ENCODE measurements at regions not wholly inside any gene's neighbourhood (a gene's known extent, or its start where the extent isn't known, plus 50 kb on each side); places are given as distances from the start of the nearest gene placed in this dataset.

DNA sequence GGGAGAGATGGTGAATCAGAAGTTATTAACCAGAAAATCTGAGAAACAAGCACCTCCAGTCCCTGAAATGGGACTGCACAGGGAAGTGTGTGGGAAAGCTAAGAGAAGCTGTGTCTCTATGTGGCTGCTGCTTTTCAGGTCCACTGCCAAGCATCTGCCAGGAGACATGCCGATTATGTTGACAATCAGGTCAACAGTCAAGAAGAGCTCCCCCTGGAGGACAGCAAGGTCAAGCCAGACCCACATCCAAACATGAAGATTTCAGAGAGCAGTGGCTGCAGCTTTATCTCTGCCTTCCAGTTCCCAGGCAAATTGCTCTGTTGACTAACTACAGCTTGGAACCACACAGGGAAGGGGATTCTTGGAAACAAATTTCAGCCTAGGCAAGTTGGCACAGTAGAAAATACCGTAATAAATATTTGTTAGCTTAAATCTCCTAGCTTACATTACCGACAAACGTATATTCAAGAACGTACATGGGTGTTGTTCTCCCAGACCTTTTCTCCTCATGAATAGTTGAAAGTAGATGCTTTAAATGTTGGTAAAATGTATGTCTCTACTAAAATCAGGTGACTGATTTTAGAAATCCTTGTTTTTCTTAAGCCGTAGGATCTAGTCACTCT, 394.5 kb upstream of the RARB start:
- no peak for DNase-seq (ENCODE audit: low spot score)
- Mint-ChIP-seq H3K9me3 (no peaks in the 10 kb centered on the region), H3K4me3 (no peak overlapping the region), H3K27me3 (ENCODE audit: insufficient read depth) (no peaks in the 10 kb centered on the region), H3K27ac (no peak overlapping the region), H3K36me3 (ENCODE audit: low read depth) (no peaks in the 10 kb centered on the region), H3K4me1 (ENCODE audit: low read depth) (no peaks in the 10 kb centered on the region)
- intact Hi-C loops (cut with micrococcal nuclease), result loop anchor here (1.0 to 10.0 kb wide), 2 partner anchors 353 to 1039 kb away; no protein-coding TSS in a partner anchor

DNA sequence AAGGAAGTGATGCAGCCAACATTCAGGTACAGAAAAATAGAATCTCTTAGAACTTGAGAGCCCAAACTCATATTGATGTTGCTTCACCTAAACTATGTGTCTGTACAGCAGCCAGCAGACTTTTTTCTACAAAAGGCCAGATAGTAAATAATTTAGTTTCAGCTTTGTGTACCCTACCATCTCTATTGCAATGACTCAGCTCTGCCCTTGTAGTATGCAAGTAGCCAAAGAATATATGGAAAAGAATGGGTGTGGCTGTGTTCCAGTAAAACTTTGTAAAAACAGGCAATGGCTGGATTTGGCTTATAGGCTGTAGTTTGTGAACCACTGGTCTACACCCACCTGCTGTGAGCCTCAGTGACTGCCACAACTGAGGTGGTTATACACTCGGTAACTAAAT, 392.5 kb upstream of the RARB start:
- H3K27ac Mint-ChIP-seq, result no peak overlapping the region
- DNase-seq (ENCODE audit: low spot score), result no peak
- no peak overlapping the region for H3K4me3 Mint-ChIP-seq
- no peaks in the 10 kb centered on the region for H3K4me1 Mint-ChIP-seq (ENCODE audit: low read depth)
- no peaks in the 10 kb centered on the region for H3K9me3 Mint-ChIP-seq
- H3K36me3 Mint-ChIP-seq (ENCODE audit: low read depth), result no peaks in the 10 kb centered on the region
- H3K27me3 Mint-ChIP-seq (ENCODE audit: insufficient read depth), result no peaks in the 10 kb centered on the region
- intact Hi-C loops (cut with micrococcal nuclease), result loop anchor here (10.0 kb wide), 1 partner anchor 1041 kb away; no protein-coding TSS in a partner anchor

DNA sequence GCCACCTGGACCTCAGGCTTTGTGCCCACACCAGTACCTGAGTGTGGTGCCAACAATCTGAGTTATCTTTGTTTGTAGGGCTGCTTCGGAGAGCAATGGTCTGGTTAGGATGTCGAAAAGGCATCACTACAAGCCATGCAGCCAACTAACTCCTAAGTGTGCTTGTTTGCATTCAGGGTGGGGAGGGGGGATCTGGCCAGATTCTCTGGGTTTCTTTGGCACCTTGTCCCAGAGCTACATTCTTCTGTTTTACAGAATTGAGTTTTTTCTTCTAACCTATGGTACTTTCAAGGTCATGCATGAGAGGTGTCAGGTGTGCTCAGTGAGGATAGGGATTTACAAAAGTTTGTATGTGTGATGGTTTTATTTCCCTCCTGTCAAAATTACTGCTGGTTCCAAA, 391.4 kb upstream of the RARB start:
- no peaks in the 10 kb centered on the region for H3K9me3 Mint-ChIP-seq
- no peaks in the 10 kb centered on the region for H3K4me1 Mint-ChIP-seq (ENCODE audit: low read depth)
- intact Hi-C loops (cut with micrococcal nuclease), result loop anchor here (10.0 kb wide), 1 partner anchor 1042 kb away; no protein-coding TSS in a partner anchor
- H3K27me3 Mint-ChIP-seq (ENCODE audit: insufficient read depth), result no peaks in the 10 kb centered on the region
- H3K4me3 Mint-ChIP-seq, result no peak overlapping the region
- H3K27ac Mint-ChIP-seq, result no peak overlapping the region
- no peak for DNase-seq (ENCODE audit: low spot score)
- no peaks in the 10 kb centered on the region for H3K36me3 Mint-ChIP-seq (ENCODE audit: low read depth)

DNA sequence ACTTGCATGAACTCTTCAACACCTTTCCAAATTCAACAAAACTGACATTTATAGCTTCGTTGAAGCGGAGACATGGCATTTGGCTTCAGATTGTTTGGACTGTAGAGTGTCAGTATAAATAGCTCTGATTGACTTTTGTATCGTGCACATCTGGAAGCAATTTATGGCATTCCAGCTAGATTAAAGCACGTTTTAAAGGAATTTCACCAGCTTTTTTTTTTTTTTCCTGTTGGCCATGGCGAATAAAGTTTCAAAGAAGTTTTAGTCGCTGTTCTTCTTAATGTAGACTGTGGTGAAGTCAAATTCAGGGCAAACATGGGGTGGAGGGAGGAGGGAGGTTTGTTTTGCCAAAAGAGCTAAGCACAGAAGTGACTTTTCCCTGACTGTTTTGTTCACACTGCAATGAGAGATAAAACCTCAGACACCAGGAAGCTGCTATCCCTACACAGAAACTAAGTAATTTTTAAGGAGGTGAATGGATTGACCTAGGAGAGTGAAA, 391.0 kb upstream of the RARB start:
- H3K27me3 Mint-ChIP-seq (ENCODE audit: insufficient read depth), result no peaks in the 10 kb centered on the region
- no peaks in the 10 kb centered on the region for H3K9me3 Mint-ChIP-seq
- no peak overlapping the region for H3K4me3 Mint-ChIP-seq
- H3K36me3 Mint-ChIP-seq (ENCODE audit: low read depth), result no peaks in the 10 kb centered on the region
- DNase-seq (ENCODE audit: low spot score), result no peak
- no peak overlapping the region for H3K27ac Mint-ChIP-seq
- intact Hi-C loops (cut with micrococcal nuclease), result loop anchor here (10.0 kb wide), 1 partner anchor 1042 kb away; no protein-coding TSS in a partner anchor
- no peaks in the 10 kb centered on the region for H3K4me1 Mint-ChIP-seq (ENCODE audit: low read depth)

DNA sequence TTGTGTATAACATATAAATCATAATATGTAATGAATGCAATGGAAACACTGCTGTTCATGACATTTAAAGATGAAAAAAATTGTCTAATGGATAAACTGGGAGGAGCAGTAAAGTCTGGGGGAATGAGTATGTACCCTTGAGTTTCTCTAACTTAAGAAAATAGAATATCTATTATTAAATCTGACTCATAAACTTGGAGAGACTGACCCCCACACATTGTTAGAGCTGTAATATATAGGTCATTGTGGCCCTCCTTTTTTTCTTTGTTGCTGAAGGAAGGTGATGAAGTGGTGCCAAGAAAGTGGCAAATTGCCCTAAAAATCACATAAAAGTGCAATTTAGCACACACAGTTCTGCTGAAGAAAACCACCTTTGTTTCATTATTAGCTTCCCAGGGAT, 389.8 kb upstream of the RARB start:
- H3K9me3 Mint-ChIP-seq, result no peaks in the 10 kb centered on the region
- no peaks in the 10 kb centered on the region for H3K27me3 Mint-ChIP-seq (ENCODE audit: insufficient read depth)
- H3K27ac Mint-ChIP-seq, result no peak overlapping the region
- no peak for DNase-seq (ENCODE audit: low spot score)
- no peak overlapping the region for H3K4me3 Mint-ChIP-seq
- H3K36me3 Mint-ChIP-seq (ENCODE audit: low read depth), result no peaks in the 10 kb centered on the region
- intact Hi-C loops (cut with micrococcal nuclease), result loop anchor here (10.0 kb wide), 1 partner anchor 1043 kb away; no protein-coding TSS in a partner anchor
- no peaks in the 10 kb centered on the region for H3K4me1 Mint-ChIP-seq (ENCODE audit: low read depth)

DNA sequence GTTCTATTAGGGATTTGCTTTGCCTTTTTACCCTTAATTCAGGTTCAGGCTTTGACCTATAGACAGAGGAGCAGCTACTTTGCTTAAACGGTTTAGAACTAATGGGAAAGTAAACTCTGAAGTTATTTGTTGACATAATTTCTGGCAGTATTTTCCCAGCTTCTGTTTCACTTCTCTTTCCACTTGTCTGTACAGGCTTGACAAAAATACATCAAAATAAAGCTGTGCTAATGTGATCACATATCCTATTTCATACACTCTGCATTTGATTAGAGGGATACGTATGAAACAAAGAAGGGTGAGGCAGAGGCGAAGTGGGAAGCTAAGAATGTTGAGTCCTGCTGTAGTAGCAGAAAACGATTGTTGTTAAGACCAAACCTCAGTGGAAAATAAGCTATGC, 389.1 kb upstream of the RARB start:
- intact Hi-C loops (cut with micrococcal nuclease), result loop anchor here (10.0 kb wide), 1 partner anchor 1044 kb away; no protein-coding TSS in a partner anchor

DNA sequence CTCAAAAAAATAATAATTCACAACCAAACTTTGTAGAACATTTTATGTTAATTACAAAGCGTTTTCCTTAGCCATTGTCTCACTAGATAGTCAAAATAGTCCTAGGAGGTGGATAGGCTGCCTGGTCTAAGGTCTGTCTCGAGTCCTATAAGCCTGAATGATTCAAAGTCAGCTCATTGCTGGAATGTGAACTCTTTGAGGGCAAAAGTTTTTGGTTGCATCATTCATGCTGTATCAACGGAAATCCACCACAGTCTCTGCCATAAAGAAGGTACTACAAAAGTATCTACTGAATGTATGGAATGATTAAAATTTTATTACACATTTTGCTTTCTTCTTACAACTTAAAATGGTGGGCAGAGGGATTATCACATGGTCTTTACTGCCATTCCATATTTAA, 387.3 kb upstream of the RARB start:
- Mint-ChIP-seq H3K4me1 (ENCODE audit: low read depth) (no peaks in the 10 kb centered on the region), H3K4me3 (no peak overlapping the region), H3K9me3 (no peaks in the 10 kb centered on the region), H3K36me3 (ENCODE audit: low read depth) (no peaks in the 10 kb centered on the region), H3K27ac (no peak overlapping the region), H3K27me3 (ENCODE audit: insufficient read depth) (no peaks in the 10 kb centered on the region)
- no peak for DNase-seq (ENCODE audit: low spot score)
- intact Hi-C loops (cut with micrococcal nuclease), result no loop called here

More for the DNA sequence above, 389.1 kb upstream of the RARB start:
- H3K27ac Mint-ChIP-seq, result no peak overlapping the region
- no peaks in the 10 kb centered on the region for H3K9me3 Mint-ChIP-seq
- no peaks in the 10 kb centered on the region for H3K27me3 Mint-ChIP-seq (ENCODE audit: insufficient read depth)
- H3K4me1 Mint-ChIP-seq (ENCODE audit: low read depth), result no peaks in the 10 kb centered on the region
- DNase-seq (ENCODE audit: low spot score), result no peak
- no peaks in the 10 kb centered on the region for H3K36me3 Mint-ChIP-seq (ENCODE audit: low read depth)
- H3K4me3 Mint-ChIP-seq, result no peak overlapping the region

DNA sequence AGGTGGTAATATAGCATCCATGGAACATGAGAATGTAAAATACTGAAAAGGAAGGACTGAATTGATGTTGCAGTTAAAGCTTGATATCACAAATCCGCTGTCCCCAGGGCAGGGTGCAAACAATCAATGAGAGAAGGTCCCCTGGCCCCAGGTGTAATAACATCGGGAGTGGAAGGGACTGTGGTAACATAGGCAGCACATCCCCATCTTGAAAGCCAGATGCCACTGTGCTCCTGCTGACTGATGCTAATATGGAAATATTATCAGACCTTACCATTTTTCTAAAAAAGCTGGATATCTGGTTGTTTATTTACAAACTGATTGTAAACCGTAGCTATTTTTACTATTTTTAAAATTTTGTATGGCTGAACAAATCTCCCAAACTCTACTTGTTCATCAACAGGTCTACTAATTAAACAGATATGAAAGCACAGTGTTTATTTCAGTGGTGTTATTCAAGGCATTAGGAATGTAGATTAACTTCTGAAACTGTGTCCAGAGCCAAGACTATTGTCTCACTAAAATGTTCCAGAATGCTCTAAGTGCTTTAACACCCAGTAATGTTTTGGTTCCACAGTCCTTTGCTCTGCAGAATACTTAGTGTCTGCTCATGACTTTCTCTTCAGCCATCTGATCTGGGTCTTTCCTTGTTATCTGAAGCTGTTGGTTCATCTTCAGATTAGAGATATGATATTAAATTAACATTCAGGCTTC, 386.0 kb upstream of the RARB start:
- DNase-seq (ENCODE audit: low spot score), result no peak
- Mint-ChIP-seq H3K9me3 (no peaks in the 10 kb centered on the region), H3K36me3 (ENCODE audit: low read depth) (no peaks in the 10 kb centered on the region), H3K4me3 (no peak overlapping the region), H3K4me1 (ENCODE audit: low read depth) (no peaks in the 10 kb centered on the region), H3K27ac (no peak overlapping the region), H3K27me3 (ENCODE audit: insufficient read depth) (no peaks in the 10 kb centered on the region)
- intact Hi-C loops (cut with micrococcal nuclease), result no loop called here

DNA sequence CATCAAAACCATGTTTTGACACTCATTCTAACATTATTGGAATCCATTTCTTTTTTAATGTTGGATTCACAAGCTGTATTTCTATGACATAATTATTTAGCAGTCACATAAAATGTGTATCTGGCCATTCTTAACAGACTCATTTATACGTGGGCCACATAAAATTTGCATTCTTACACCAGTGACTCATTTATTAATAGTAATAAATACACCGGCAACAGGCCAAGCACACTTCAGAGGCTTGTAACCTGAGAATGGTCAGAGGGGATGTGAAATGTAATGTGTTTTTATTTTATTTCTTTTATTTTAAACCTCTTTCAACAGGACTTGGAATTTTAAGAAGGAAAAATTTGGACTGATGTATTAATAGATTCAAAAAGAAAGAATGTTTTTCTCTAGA, 384.9 kb upstream of the RARB start:
- H3K27ac Mint-ChIP-seq, result no peak overlapping the region
- no peak for DNase-seq (ENCODE audit: low spot score)
- no peaks in the 10 kb centered on the region for H3K27me3 Mint-ChIP-seq (ENCODE audit: insufficient read depth)
- H3K4me1 Mint-ChIP-seq (ENCODE audit: low read depth), result no peaks in the 10 kb centered on the region
- H3K36me3 Mint-ChIP-seq (ENCODE audit: low read depth), result no peaks in the 10 kb centered on the region
- intact Hi-C loops (cut with micrococcal nuclease), result no loop called here
- H3K4me3 Mint-ChIP-seq, result no peak overlapping the region
- H3K9me3 Mint-ChIP-seq, result no peaks in the 10 kb centered on the region

DNA sequence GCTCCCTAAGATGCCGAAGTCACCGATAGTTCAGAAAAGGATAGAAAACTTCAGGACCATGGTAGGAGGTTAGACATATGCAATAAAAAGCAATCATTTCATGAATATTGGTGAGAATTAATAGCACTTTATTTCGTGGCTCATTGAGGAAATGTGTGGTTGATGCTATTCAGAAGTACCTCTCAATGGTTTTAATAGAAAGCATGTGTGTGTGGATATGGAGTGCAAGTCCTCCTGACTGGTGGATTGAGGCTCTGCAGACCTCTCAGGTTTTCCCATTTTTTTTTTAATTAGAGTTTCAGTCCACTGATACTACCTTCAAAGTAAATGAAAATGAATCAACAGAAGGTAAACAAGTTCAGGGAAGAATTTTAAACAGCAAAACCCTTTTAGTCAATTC, 384.3 kb upstream of the RARB start:
- intact Hi-C loops (cut with micrococcal nuclease), result no loop called here
- H3K4me3 Mint-ChIP-seq, result no peak overlapping the region
- no peaks in the 10 kb centered on the region for H3K36me3 Mint-ChIP-seq (ENCODE audit: low read depth)
- no peaks in the 10 kb centered on the region for H3K9me3 Mint-ChIP-seq
- no peak overlapping the region for H3K27ac Mint-ChIP-seq
- no peaks in the 10 kb centered on the region for H3K27me3 Mint-ChIP-seq (ENCODE audit: insufficient read depth)
- DNase-seq (ENCODE audit: low spot score), result no peak
- H3K4me1 Mint-ChIP-seq (ENCODE audit: low read depth), result no peaks in the 10 kb centered on the region

DNA sequence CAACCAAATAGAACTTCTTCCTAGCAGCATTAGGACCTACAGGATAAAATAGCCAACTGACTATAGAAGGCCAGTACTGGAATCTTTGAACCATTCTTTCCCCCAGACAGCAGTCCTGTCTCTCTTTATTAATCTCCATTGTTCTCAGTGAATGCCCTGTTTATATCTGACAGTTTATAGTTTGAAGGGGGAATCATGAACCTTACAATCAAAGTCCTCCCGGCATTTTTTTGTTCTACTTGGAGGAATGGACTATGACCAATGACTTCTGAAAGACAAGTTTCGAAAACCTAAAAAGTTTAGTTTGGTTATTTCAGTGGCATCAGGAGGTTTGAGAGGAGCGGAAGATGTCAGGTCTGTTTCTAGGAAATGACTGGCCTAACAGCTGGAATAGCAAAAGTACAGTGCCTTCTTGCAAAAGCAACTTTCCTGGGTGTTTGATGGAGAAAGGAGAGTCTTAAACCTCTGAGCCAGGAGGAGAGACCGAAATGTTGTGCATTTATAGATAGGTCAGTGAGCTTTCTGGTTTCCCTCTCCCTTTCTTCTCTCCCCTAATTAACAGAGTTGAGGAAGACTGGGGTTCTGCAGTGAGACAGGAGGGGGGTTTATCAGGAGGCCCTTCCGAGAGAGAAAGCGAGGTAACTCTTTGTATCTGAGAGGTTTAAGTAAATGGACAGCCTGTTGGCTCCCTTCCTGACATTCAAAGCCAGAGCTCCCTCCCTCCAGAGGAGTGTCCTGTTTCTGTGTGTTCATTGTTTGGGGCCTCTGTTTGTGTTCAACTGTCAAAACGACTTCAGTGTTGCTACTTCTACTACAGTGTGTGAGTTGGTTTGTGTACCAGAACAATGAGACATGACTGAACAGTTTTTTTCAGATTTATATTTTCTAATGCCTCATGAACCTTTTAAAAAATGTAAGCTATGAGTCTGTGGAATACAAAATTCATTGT, 383.0 kb upstream of the RARB start:
- intact Hi-C loops (cut with micrococcal nuclease), result no loop called here
- peaks cover 7% of the 10 kb centered on the region for H3K9me3 Mint-ChIP-seq
- no peaks in the 10 kb centered on the region for H3K27me3 Mint-ChIP-seq (ENCODE audit: insufficient read depth)
- H3K4me1 Mint-ChIP-seq (ENCODE audit: low read depth), result no peaks in the 10 kb centered on the region
- H3K36me3 Mint-ChIP-seq (ENCODE audit: low read depth), result no peaks in the 10 kb centered on the region
- DNase-seq (ENCODE audit: low spot score), result no peak
- no peak overlapping the region for H3K27ac Mint-ChIP-seq
- H3K4me3 Mint-ChIP-seq, result no peak overlapping the region

DNA sequence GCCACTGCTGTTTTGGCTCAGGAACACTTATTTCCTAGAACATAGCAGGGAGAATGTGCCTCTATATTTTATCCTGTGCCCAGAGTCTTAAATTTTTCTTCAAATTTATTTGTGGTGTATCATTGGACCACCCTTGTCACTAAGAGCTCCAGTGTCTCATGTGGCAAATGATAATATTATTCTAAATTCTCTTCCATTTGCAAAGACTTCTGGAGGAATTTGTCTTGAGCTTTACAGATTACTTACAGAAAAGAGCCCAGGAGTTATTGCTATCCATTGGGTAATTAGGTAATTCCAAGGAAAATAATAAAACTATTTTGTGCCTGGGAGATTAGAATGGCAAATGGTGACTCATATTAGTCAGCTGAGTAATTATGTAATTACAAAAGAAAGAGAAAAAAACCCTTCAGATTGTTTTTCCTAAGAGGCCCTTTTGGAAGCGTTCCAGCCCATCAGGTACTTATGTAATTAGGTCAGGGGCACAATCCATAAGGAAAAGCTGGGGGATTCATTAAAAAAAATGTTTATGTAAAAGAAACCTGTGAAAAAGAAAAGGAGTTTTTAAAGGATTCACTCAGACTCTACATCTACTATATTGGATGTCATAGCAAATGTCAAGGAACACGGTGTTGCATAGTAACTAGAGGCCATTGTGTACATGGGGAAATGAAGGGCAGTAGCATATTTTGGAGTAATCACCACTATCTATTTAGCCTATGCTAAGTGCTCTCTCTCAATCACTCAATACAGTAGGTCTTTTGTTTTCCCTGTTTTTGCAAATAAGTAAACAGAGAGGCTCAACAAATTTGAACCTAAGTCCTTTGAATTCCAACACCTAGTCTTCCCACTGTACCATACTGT, 380.9 kb upstream of the RARB start:
- Mint-ChIP-seq H3K27me3 (ENCODE audit: insufficient read depth) (no peaks in the 10 kb centered on the region), H3K4me3 (no peak overlapping the region), H3K9me3 (peaks cover 8% of the 10 kb centered on the region), H3K36me3 (ENCODE audit: low read depth) (no peaks in the 10 kb centered on the region), H3K4me1 (ENCODE audit: low read depth) (no peaks in the 10 kb centered on the region), H3K27ac (no peak overlapping the region)
- intact Hi-C loops (cut with micrococcal nuclease), result no loop called here
- DNase-seq (ENCODE audit: low spot score), result no peak

Measured in activated T-helper 1 cell treated with anti-CD3 and anti-CD28 coated beads, Interleukin-12 subunit alpha, Interleukin-12 subunit beta, Interleukin-2, Interleukin-4 antibody, amounts not matched to agents 30 ng/mL and 10 ng/mL and 1 ng/mL, durations not matched to agents 14 hours and 24 hours and 36 hours (primary cell).